Gastroesophageal sphincter (tissue), 3 donors: ENCODE measurements at regions not wholly inside any gene's neighbourhood (a gene's known extent, or its start where the extent isn't known, plus 50 kb on each side); places are given as distances from the start of the nearest gene placed in this dataset.

Experiments used
- CTCF ChIP-seq, 4 experiments: fragments of 200-600 bp in 2 of 4; fragments of 450-650 bp in 2 of 4; sonication (generic) in 1 of 4; IDR thresholded peaks; one replicate each; pipeline ENCODE4 v1.5.1; 2017 to 2019; ENCODE audit warnings: antibody characterized with exemption in 4 of 4, mild to moderate bottlenecking in 2 of 4, moderate library complexity in 2 of 4
- POLR2A ChIP-seq, 2 donors: fragments of 450-650 bp; IDR thresholded peaks; one replicate each; pipeline ENCODE4 v1.6.1; 2017; ENCODE audit warnings: antibody characterized with exemption in 2 of 2, mild to moderate bottlenecking in 2 of 2, moderate library complexity in 1 of 2
- POLR2AphosphoS5 ChIP-seq: sonication (generic); formaldehyde crosslinking; IDR thresholded peaks from one replicate; pipeline ENCODE4 v1.6.1; 2017; ENCODE audit warnings: antibody characterized with exemption

- no peak for TF ChIP-seq CTCF (IDR thresholded peaks at IDR 0.05)
- TF ChIP-seq POLR2AphosphoS5 = peak; percentile 2
- peak; percentile 22 to 32 for TF ChIP-seq POLR2A (IDR thresholded peaks at IDR 0.05)
Observed at GRCh38 chr10:10798102-10798863, 219.4 kb upstream of the CELF2 start.
